ENCODE measurements at regions not wholly inside any gene's neighbourhood (a gene's known extent, or its start where the extent isn't known, plus 50 kb on each side); places are given as distances from the start of the nearest gene placed in this dataset.

- TF ChIP-seq CSRNP3 (CRISPR knock-in tag; IDR thresholded peaks at IDR 0.05) (no peak), SNAI2 (CRISPR knock-in tag; IDR thresholded peaks at IDR 0.05) (no peak), PATZ1 (CRISPR knock-in tag; IDR thresholded peaks at IDR 0.05; ENCODE audit: borderline replicate concordance) (no peak), ZNF70 (CRISPR knock-in tag; IDR thresholded peaks at IDR 0.05) (no peak), ZNF8 (CRISPR knock-in tag; IDR thresholded peaks at IDR 0.05) (no peak), CSDC2 (CRISPR knock-in tag; IDR thresholded peaks at IDR 0.05) (no peak), PPARA (CRISPR knock-in tag; IDR thresholded peaks at IDR 0.05; ENCODE audit: borderline replicate concordance) (no peak), ISL1 (CRISPR knock-in tag; IDR thresholded peaks at IDR 0.05) (no peak), ZFP30 (CRISPR knock-in tag; IDR thresholded peaks at IDR 0.05) (no peak), CREB5 (CRISPR knock-in tag; IDR thresholded peaks at IDR 0.05; ENCODE audit: low read depth) (no peak)
- no peak for ATAC-seq
Observed at GRCh38 chr15:95479308-95479707, 851.2 kb upstream of the NR2F2 start.

GRCh38 chr15:95485367-95485766, 845.1 kb upstream of the NR2F2 start:
- TF ChIP-seq ZFP30 (CRISPR knock-in tag; IDR thresholded peaks at IDR 0.05) (no peak), TSHZ2 (CRISPR knock-in tag; IDR thresholded peaks at IDR 0.05) (no peak), GLIS3 (CRISPR knock-in tag; IDR thresholded peaks at IDR 0.05) (no peak), CSDC2 (CRISPR knock-in tag; IDR thresholded peaks at IDR 0.05) (no peak), ISL1 (CRISPR knock-in tag; IDR thresholded peaks at IDR 0.05) (no peak), ZNF8 (CRISPR knock-in tag; IDR thresholded peaks at IDR 0.05) (no peak), ESRRG (CRISPR knock-in tag; IDR thresholded peaks at IDR 0.05) (no peak), POU6F1 (CRISPR knock-in tag; IDR thresholded peaks at IDR 0.05; ENCODE audit: borderline replicate concordance, low read depth) (no peak), ZNF70 (CRISPR knock-in tag; IDR thresholded peaks at IDR 0.05) (no peak), CREB5 (CRISPR knock-in tag; IDR thresholded peaks at IDR 0.05; ENCODE audit: low read depth) (no peak), CSRNP3 (CRISPR knock-in tag; IDR thresholded peaks at IDR 0.05) (no peak), RARB (CRISPR knock-in tag; IDR thresholded peaks at IDR 0.05) (no peak), PATZ1 (CRISPR knock-in tag; IDR thresholded peaks at IDR 0.05; ENCODE audit: borderline replicate concordance) (no peak), ZFP3 (CRISPR knock-in tag; IDR thresholded peaks at IDR 0.05) (no peak), PPARA (CRISPR knock-in tag; IDR thresholded peaks at IDR 0.05; ENCODE audit: borderline replicate concordance) (no peak), ARNTL (CRISPR knock-in tag; IDR thresholded peaks at IDR 0.05; ENCODE audit: borderline replicate concordance, low read depth) (no peak), BACH2 (CRISPR knock-in tag; IDR thresholded peaks at IDR 0.05; ENCODE audit: borderline replicate concordance) (no peak), ZC3H10 (CRISPR knock-in tag; IDR thresholded peaks at IDR 0.05) (no peak), OSR1 (CRISPR knock-in tag; IDR thresholded peaks at IDR 0.05) (no peak), SNAI2 (CRISPR knock-in tag; IDR thresholded peaks at IDR 0.05) (no peak)
- no peak for ATAC-seq

Measured in SK-N-SH treated with all-trans-retinoic acid at 6 μM for 48 hours (cell line).